ENCODE measurements at regions not wholly inside any gene's neighbourhood (a gene's known extent, or its start where the extent isn't known, plus 50 kb on each side); places are given as distances from the start of the nearest gene placed in this dataset.

- TF ChIP-seq CTCF (IDR thresholded peaks at IDR 0.05; ENCODE audit: poor library complexity, severe bottlenecking): no peak
- no peaks in the 10 kb centered on the region for H3K36me3 ChIP-seq (ENCODE audit: low read depth)
- peak overlapping the region; percentile 26 for H3K27ac ChIP-seq (ENCODE audit: poor library complexity, severe bottlenecking)
- H3K9me3 ChIP-seq (ENCODE audit: severe bottlenecking): no peaks in the 10 kb centered on the region
- no peaks in the 10 kb centered on the region for H3K27me3 ChIP-seq (ENCODE audit: insufficient read depth, poor library complexity, severe bottlenecking)
- DNase-seq (ENCODE audit: low spot score) (no peak), ATAC-seq (ENCODE audit: low read depth) (peak; percentile 84)
- H3K4me3 ChIP-seq (ENCODE audit: severe bottlenecking): no peak overlapping the region
- H3K4me1 ChIP-seq (ENCODE audit: insufficient read depth, poor library complexity, severe bottlenecking): peaks cover 7% of the 10 kb centered on the region
These were observed 298.4 kb upstream of the ANKRD50 start for GRCh38 chr4:125010796-125011503.

DNA sequence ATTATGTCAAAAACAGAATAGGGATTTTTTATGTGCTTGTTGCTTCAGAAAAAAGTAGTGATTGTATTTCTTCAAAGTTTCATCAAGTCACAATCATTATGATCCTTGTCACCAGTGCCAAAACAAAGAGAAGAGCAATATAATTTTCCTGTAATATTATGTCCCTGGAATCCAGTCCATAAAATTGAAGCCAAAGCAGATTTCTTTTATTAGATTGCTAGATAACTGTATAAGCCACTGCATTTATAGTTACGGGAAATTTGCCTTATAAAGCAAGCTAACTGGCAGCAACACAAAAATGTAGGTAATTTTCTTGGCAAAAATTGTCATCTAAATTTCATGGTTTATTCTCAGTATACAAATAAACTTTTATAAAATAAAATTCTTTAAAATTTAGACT, 296.1 kb upstream of the ANKRD50 start:
- no peak for TF ChIP-seq CTCF (IDR thresholded peaks at IDR 0.05; ENCODE audit: poor library complexity, severe bottlenecking)
- Histone ChIP-seq H3K36me3 (ENCODE audit: low read depth) (no peaks in the 10 kb centered on the region), H3K9me3 (ENCODE audit: severe bottlenecking) (no peaks in the 10 kb centered on the region), H3K4me1 (ENCODE audit: insufficient read depth, poor library complexity, severe bottlenecking) (peaks cover 7% of the 10 kb centered on the region), H3K27me3 (ENCODE audit: insufficient read depth, poor library complexity, severe bottlenecking) (no peaks in the 10 kb centered on the region), H3K27ac (ENCODE audit: poor library complexity, severe bottlenecking) (no peak overlapping the region), H3K4me3 (ENCODE audit: severe bottlenecking) (no peak overlapping the region)
- DNase-seq (ENCODE audit: low spot score) (no peak), ATAC-seq (ENCODE audit: low read depth) (no peak)

- no peaks in the 10 kb centered on the region for H3K36me3 ChIP-seq (ENCODE audit: low read depth)
- no peak overlapping the region for H3K27ac ChIP-seq (ENCODE audit: poor library complexity, severe bottlenecking)
- ATAC-seq (ENCODE audit: low read depth) (no peak), DNase-seq (ENCODE audit: low spot score) (no peak)
- H3K27me3 ChIP-seq (ENCODE audit: insufficient read depth, poor library complexity, severe bottlenecking): no peaks in the 10 kb centered on the region
- H3K4me3 ChIP-seq (ENCODE audit: severe bottlenecking): no peak overlapping the region
- no peaks in the 10 kb centered on the region for H3K9me3 ChIP-seq (ENCODE audit: severe bottlenecking)
- H3K4me1 ChIP-seq (ENCODE audit: insufficient read depth, poor library complexity, severe bottlenecking): no peaks in the 10 kb centered on the region
- no peak for TF ChIP-seq CTCF (IDR thresholded peaks at IDR 0.05; ENCODE audit: poor library complexity, severe bottlenecking)
These were observed 292.1 kb upstream of the ANKRD50 start for GRCh38 chr4:125004676-125005075.

GRCh38 chr4:125003840-125004239, 291.3 kb upstream of the ANKRD50 start:
- H3K4me3 ChIP-seq (ENCODE audit: severe bottlenecking): no peak overlapping the region
- no peak overlapping the region for H3K27ac ChIP-seq (ENCODE audit: poor library complexity, severe bottlenecking)
- no peak for DNase-seq (ENCODE audit: low spot score)
- H3K36me3 ChIP-seq (ENCODE audit: low read depth): no peaks in the 10 kb centered on the region
- no peaks in the 10 kb centered on the region for H3K9me3 ChIP-seq (ENCODE audit: severe bottlenecking)
- no peak for ATAC-seq (ENCODE audit: low read depth)
- no peaks in the 10 kb centered on the region for H3K27me3 ChIP-seq (ENCODE audit: insufficient read depth, poor library complexity, severe bottlenecking)
- no peak for TF ChIP-seq CTCF (IDR thresholded peaks at IDR 0.05; ENCODE audit: poor library complexity, severe bottlenecking)
- no peaks in the 10 kb centered on the region for H3K4me1 ChIP-seq (ENCODE audit: insufficient read depth, poor library complexity, severe bottlenecking)

DNA sequence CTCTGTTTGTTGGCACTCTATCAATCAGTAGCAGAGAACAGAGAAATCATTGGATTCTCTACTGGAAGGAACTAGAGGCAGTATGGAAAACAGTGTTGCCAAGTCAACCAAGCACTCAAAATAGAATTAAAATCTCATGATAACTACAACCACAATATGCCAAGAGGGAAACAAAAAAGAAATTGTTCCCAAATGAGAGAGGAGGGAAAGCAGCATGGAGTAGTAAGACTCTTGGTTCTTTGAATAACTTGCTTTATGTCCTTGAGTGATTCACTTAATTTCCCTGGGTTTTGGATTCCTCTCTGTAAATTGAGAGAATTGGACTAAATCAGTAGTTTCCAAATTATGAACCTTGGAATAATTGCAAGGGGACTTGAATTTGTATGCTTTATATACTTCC, 285.5 kb upstream of the ANKRD50 start:
- no peak for TF ChIP-seq CTCF (IDR thresholded peaks at IDR 0.05; ENCODE audit: poor library complexity, severe bottlenecking)
- Histone ChIP-seq H3K4me3 (ENCODE audit: severe bottlenecking) (no peak overlapping the region), H3K4me1 (ENCODE audit: insufficient read depth, poor library complexity, severe bottlenecking) (no peaks in the 10 kb centered on the region), H3K36me3 (ENCODE audit: low read depth) (no peaks in the 10 kb centered on the region), H3K27ac (ENCODE audit: poor library complexity, severe bottlenecking) (no peak overlapping the region), H3K9me3 (ENCODE audit: severe bottlenecking) (no peaks in the 10 kb centered on the region), H3K27me3 (ENCODE audit: insufficient read depth, poor library complexity, severe bottlenecking) (no peaks in the 10 kb centered on the region)
- no peak for DNase-seq (ENCODE audit: low spot score)
- ATAC-seq (ENCODE audit: low read depth): no peak

Data from RWPE2 (cell line).